ENCODE measurements at regions not wholly inside any gene's neighbourhood (a gene's known extent, or its start where the extent isn't known, plus 50 kb on each side); places are given as distances from the start of the nearest gene placed in this dataset.

- H3K27ac Mint-ChIP-seq (ENCODE audit: unreplicated experiment) = no peak overlapping the region
- Histone ChIP-seq H3K4me1 (ENCODE audit: insufficient read depth, low read length) (no peaks in the 10 kb centered on the region), H4K20me1 (ENCODE audit: insufficient read depth, low read length) (no peaks in the 10 kb centered on the region), H3K79me2 (ENCODE audit: insufficient read depth, low read length) (no peaks in the 10 kb centered on the region), H2AFZ (ENCODE audit: low read depth, low read length) (no peak overlapping the region), H3K4me3 (ENCODE audit: insufficient read depth, low read depth, low read length) (no peak overlapping the region), H3K9ac (ENCODE audit: low read length) (no peak overlapping the region), H3K27me3 (ENCODE audit: insufficient read depth, low read length) (no peaks in the 10 kb centered on the region), H3K9me3 (ENCODE audit: insufficient read depth, low read depth, low read length) (no peaks in the 10 kb centered on the region), H3K36me3 (ENCODE audit: insufficient read depth, low read length) (no peaks in the 10 kb centered on the region), H3K27ac (ENCODE audit: low read depth, low read length) (no peak overlapping the region), H3K4me2 (ENCODE audit: low read length) (no peak overlapping the region)
- peaks cover 1% of the 10 kb centered on the region for H3K27me3 Mint-ChIP-seq (ENCODE audit: low read depth, unreplicated experiment)
- H3K4me1 Mint-ChIP-seq (ENCODE audit: low read depth, unreplicated experiment) = peaks cover 5% of the 10 kb centered on the region
- TF ChIP-seq EZH2 (IDR thresholded peaks at IDR 0.05; ENCODE audit: insufficient read depth, low read length) (no peak), CTCF (IDR thresholded peaks at IDR 0.05; ENCODE audit: insufficient read depth, low read depth, low read length) (no peak)
- no peak for DNase-seq (ENCODE audit: low read depth)
- no peaks in the 10 kb centered on the region for H3K9me3 Mint-ChIP-seq (ENCODE audit: unreplicated experiment)
- H3K36me3 Mint-ChIP-seq (ENCODE audit: low read depth, unreplicated experiment) = no peaks in the 10 kb centered on the region
- no peak overlapping the region for H3K4me3 Mint-ChIP-seq (ENCODE audit: unreplicated experiment)
- FAIRE-seq = no peak
Measured at GRCh38 chr9:79289856-79290255, 281.9 kb upstream of the TLE4 start.

GRCh38 chr9:79292731-79293280 lies 279.0 kb upstream of the TLE4 start:
- DNase-seq (ENCODE audit: low read depth) (no peak), FAIRE-seq (no peak)
- H4K20me1 ChIP-seq (ENCODE audit: insufficient read depth, low read length) = no peaks in the 10 kb centered on the region
- Mint-ChIP-seq H3K9me3 (ENCODE audit: unreplicated experiment) (no peaks in the 10 kb centered on the region), H3K27me3 (ENCODE audit: low read depth, unreplicated experiment) (peaks cover 1% of the 10 kb centered on the region), H3K4me3 (ENCODE audit: unreplicated experiment) (no peak overlapping the region), H3K4me1 (ENCODE audit: low read depth, unreplicated experiment) (peaks cover 3% of the 10 kb centered on the region), H3K36me3 (ENCODE audit: low read depth, unreplicated experiment) (no peaks in the 10 kb centered on the region), H3K27ac (ENCODE audit: unreplicated experiment) (no peak overlapping the region)
- H3K36me3 ChIP-seq (ENCODE audit: insufficient read depth, low read length) = no peaks in the 10 kb centered on the region
- H3K9ac ChIP-seq (ENCODE audit: low read length) = no peak overlapping the region
- H2AFZ ChIP-seq (ENCODE audit: low read depth, low read length) = no peak overlapping the region
- TF ChIP-seq CTCF (IDR thresholded peaks at IDR 0.05; ENCODE audit: insufficient read depth, low read depth, low read length) (no peak), EZH2 (IDR thresholded peaks at IDR 0.05; ENCODE audit: insufficient read depth, low read length) (no peak)
- H3K4me1 ChIP-seq (ENCODE audit: insufficient read depth, low read length) = no peaks in the 10 kb centered on the region
- H3K4me3 ChIP-seq (ENCODE audit: insufficient read depth, low read depth, low read length) = no peak overlapping the region
- H3K9me3 ChIP-seq (ENCODE audit: insufficient read depth, low read depth, low read length) = no peaks in the 10 kb centered on the region
- no peaks in the 10 kb centered on the region for H3K79me2 ChIP-seq (ENCODE audit: insufficient read depth, low read length)
- no peak overlapping the region for H3K27ac ChIP-seq (ENCODE audit: low read depth, low read length)
- H3K27me3 ChIP-seq (ENCODE audit: insufficient read depth, low read length) = no peaks in the 10 kb centered on the region
- H3K4me2 ChIP-seq (ENCODE audit: low read length) = no peak overlapping the region

- H3K27me3 ChIP-seq (ENCODE audit: insufficient read depth, low read length) = peaks cover 4% of the 10 kb centered on the region
- Mint-ChIP-seq H3K4me3 (ENCODE audit: unreplicated experiment) (no peak overlapping the region), H3K27me3 (ENCODE audit: low read depth, unreplicated experiment) (peaks cover 4% of the 10 kb centered on the region), H3K9me3 (ENCODE audit: unreplicated experiment) (no peaks in the 10 kb centered on the region), H3K4me1 (ENCODE audit: low read depth, unreplicated experiment) (no peaks in the 10 kb centered on the region), H3K36me3 (ENCODE audit: low read depth, unreplicated experiment) (no peaks in the 10 kb centered on the region), H3K27ac (ENCODE audit: unreplicated experiment) (no peak overlapping the region)
- H2AFZ ChIP-seq (ENCODE audit: low read depth, low read length) = no peak overlapping the region
- H3K79me2 ChIP-seq (ENCODE audit: insufficient read depth, low read length) = no peaks in the 10 kb centered on the region
- H3K4me1 ChIP-seq (ENCODE audit: insufficient read depth, low read length) = no peaks in the 10 kb centered on the region
- no peak for DNase-seq (ENCODE audit: low read depth)
- FAIRE-seq = no peak
- H4K20me1 ChIP-seq (ENCODE audit: insufficient read depth, low read length) = no peaks in the 10 kb centered on the region
- TF ChIP-seq EZH2 (IDR thresholded peaks at IDR 0.05; ENCODE audit: insufficient read depth, low read length) = no peak
- TF ChIP-seq CTCF (IDR thresholded peaks at IDR 0.05; ENCODE audit: insufficient read depth, low read depth, low read length) = no peak
- no peaks in the 10 kb centered on the region for H3K36me3 ChIP-seq (ENCODE audit: insufficient read depth, low read length)
- no peak overlapping the region for H3K4me2 ChIP-seq (ENCODE audit: low read length)
- H3K27ac ChIP-seq (ENCODE audit: low read depth, low read length) = no peak overlapping the region
- no peaks in the 10 kb centered on the region for H3K9me3 ChIP-seq (ENCODE audit: insufficient read depth, low read depth, low read length)
- H3K4me3 ChIP-seq (ENCODE audit: insufficient read depth, low read depth, low read length) = no peak overlapping the region
- no peak overlapping the region for H3K9ac ChIP-seq (ENCODE audit: low read length)
Measured at GRCh38 chr9:79300068-79300467, 271.7 kb upstream of the TLE4 start.

Data from astrocyte (in vitro differentiated cells and primary cell).